ENCODE measurements at regions not wholly inside any gene's neighbourhood (a gene's known extent, or its start where the extent isn't known, plus 50 kb on each side); places are given as distances from the start of the nearest gene placed in this dataset.
A peak's percentile ranks its signal among the peaks of the same experiment; 100 is the strongest.

DNA sequence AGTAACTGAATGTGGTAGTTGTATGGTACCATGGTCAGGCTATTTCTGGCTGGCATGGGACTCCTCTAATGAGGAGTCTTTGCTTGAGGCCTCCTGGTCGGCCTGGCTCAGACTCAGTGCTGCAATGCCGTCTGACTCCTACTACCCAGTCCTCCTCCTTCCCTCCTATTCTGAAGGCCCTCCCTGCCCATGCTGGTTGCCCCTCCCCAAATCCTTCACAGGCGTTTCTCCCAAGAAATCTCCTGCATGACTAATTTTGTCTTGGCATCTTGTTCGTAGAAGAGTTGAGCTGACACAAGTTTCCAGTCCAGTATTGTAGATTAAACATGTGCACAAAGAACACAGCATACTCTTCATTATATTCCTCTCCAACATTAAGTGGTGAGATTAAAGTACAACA is 115.5 kb downstream of the NFKBIZ start:
- 71 to 90% methylated on average over 4 of the region's 4 CpGs for WGBS, 2 donors
- H3K4me1 ChIP-seq (ENCODE audit: control insufficient read depth in 5 of 5, insufficient read depth in 5 of 5, low read length in 5 of 5) = no peaks in the 10 kb centered on the region
- TF ChIP-seq, protein P1, sequence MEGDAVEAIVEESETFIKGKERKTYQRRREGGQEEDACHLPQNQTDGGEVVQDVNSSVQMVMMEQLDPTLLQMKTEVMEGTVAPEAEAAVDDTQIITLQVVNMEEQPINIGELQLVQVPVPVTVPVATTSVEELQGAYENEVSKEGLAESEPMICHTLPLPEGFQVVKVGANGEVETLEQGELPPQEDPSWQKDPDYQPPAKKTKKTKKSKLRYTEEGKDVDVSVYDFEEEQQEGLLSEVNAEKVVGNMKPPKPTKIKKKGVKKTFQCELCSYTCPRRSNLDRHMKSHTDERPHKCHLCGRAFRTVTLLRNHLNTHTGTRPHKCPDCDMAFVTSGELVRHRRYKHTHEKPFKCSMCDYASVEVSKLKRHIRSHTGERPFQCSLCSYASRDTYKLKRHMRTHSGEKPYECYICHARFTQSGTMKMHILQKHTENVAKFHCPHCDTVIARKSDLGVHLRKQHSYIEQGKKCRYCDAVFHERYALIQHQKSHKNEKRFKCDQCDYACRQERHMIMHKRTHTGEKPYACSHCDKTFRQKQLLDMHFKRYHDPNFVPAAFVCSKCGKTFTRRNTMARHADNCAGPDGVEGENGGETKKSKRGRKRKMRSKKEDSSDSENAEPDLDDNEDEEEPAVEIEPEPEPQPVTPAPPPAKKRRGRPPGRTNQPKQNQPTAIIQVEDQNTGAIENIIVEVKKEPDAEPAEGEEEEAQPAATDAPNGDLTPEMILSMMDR (IDR thresholded peaks at IDR 0.05; ENCODE audit: control extremely low read depth, extremely low read depth) = no peak
- ATAC-seq (ENCODE audit: insufficient read depth, low FRiP score) = no peak
- H3K36me3 ChIP-seq (ENCODE audit: control insufficient read depth in 4 of 4, insufficient read depth in 4 of 4, low read length in 4 of 4) = no peaks in the 10 kb centered on the region
- H3K27ac ChIP-seq (ENCODE audit: low read depth in 1 of 2, low read length in 1 of 2) = no peak overlapping the region
- no peaks in the 10 kb centered on the region for H3K9me3 ChIP-seq (ENCODE audit: control insufficient read depth in 4 of 4, insufficient read depth in 3 of 4, low read length in 3 of 4)
- no peak overlapping the region for H3K9ac ChIP-seq (ENCODE audit: insufficient read depth in 1 of 2, low read length in 2 of 2)
- no peaks in the 10 kb centered on the region for H3K27me3 ChIP-seq (ENCODE audit: control insufficient read depth in 3 of 3, insufficient read depth in 3 of 3, low read length in 2 of 3)
- H3K4me3 ChIP-seq = no peak overlapping the region
- DNase-seq = peak; percentile 21 to 49 (median 32)

DNA sequence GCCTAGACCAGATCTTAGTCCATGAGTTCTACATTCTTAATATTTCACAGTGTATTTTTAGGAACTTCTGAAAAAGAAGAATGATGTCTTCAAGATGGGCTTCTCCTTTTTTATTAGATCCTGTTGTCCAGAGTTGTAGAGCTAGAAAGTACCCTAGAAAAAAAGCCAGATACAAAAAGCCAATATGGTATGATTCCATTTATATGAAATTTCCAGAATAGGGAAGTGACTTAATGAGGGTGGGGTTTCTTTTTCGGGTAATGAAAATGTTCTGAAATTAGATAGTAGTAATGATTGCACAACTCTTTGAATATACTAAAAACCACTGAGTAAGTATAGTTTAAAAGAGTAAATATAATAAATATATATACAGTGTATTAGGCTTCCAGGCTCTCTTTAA is 116.9 kb downstream of the NFKBIZ start:
- H3K27ac ChIP-seq (ENCODE audit: low read depth in 1 of 2, low read length in 1 of 2) = no peak overlapping the region
- no peaks in the 10 kb centered on the region for H3K4me1 ChIP-seq (ENCODE audit: control insufficient read depth in 5 of 5, insufficient read depth in 5 of 5, low read length in 5 of 5)
- DNase-seq (no peak), ATAC-seq (ENCODE audit: insufficient read depth, low FRiP score) (no peak)
- no peaks in the 10 kb centered on the region for H3K27me3 ChIP-seq (ENCODE audit: control insufficient read depth in 3 of 3, insufficient read depth in 3 of 3, low read length in 2 of 3)
- TF ChIP-seq, protein P1 (IDR thresholded peaks at IDR 0.05; ENCODE audit: control extremely low read depth, extremely low read depth) = no peak
- WGBS, 2 donors = 23 to 33% methylated on average over 1 of the region's 1 CpG
- no peak overlapping the region for H3K4me3 ChIP-seq
- peaks cover 0 to 2% (median 0%) of the 10 kb centered on the region in 4 donors for H3K9me3 ChIP-seq (ENCODE audit: control insufficient read depth in 4 of 4, insufficient read depth in 3 of 4, low read length in 3 of 4)
- H3K36me3 ChIP-seq (ENCODE audit: control insufficient read depth in 4 of 4, insufficient read depth in 4 of 4, low read length in 4 of 4) = no peaks in the 10 kb centered on the region
- no peak overlapping the region for H3K9ac ChIP-seq (ENCODE audit: insufficient read depth in 1 of 2, low read length in 2 of 2)

DNA sequence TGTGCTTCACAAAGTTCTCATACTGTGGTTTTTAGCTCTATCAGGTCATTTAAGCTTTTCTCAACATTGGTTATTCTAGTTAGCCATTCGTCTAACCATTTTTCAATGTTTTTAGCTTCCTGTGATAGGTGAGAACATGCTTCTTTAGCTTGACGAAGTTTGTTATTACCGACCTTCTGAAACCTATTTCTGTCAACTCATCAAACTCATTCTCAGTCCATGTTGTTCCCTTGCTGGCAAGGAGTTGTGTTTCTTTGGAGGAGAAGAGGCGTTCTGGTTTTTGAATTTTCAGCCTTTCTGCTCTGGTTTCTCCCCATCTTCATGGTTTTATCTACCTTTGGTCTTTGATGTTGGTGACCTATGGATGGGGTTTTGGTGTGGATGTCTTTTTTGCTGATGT is 120.9 kb downstream of the NFKBIZ start:
- no peak for DNase-seq
- H3K4me1 ChIP-seq (ENCODE audit: control insufficient read depth in 5 of 5, insufficient read depth in 5 of 5, low read length in 5 of 5) = no peaks in the 10 kb centered on the region
- no peaks in the 10 kb centered on the region for H3K36me3 ChIP-seq (ENCODE audit: control insufficient read depth in 4 of 4, insufficient read depth in 4 of 4, low read length in 4 of 4)
- peaks cover 0 to 2% (median 0%) of the 10 kb centered on the region in 4 donors for H3K9me3 ChIP-seq (ENCODE audit: control insufficient read depth in 4 of 4, insufficient read depth in 3 of 4, low read length in 3 of 4)
- no peak overlapping the region for H3K4me3 ChIP-seq
- H3K27ac ChIP-seq (ENCODE audit: low read depth in 1 of 2, low read length in 1 of 2) = no peak overlapping the region
- H3K27me3 ChIP-seq (ENCODE audit: control insufficient read depth in 3 of 3, insufficient read depth in 3 of 3, low read length in 2 of 3) = no peaks in the 10 kb centered on the region
- no peak for ATAC-seq (ENCODE audit: insufficient read depth, low FRiP score)
- no peak overlapping the region for H3K9ac ChIP-seq (ENCODE audit: insufficient read depth in 1 of 2, low read length in 2 of 2)
- TF ChIP-seq, protein P1 (IDR thresholded peaks at IDR 0.05; ENCODE audit: control extremely low read depth, extremely low read depth) = no peak
- WGBS, 2 donors = 93 to 98% methylated on average over 4 of the region's 4 CpGs

DNA sequence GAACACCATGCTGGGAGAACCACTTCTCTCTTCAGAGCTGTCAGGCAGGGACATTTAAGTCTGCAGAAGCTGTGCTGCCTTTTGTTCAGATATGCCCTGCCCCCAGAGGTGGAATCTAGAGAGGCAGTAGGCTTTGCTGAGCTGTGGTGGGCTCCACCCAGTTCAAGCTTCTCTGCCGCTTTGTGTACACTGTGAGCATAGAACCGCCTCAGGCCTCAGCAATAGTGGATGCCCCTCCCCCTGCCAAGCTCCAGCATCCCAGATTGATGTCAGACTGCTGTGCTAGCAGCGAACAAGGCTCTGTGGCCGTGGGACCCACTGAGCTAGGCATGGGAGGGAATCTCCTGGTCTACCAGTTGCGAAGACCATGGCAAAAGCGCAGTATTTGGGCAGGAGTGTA is 121.6 kb downstream of the NFKBIZ start:
- ATAC-seq (ENCODE audit: insufficient read depth, low FRiP score) = no peak

More for the DNA sequence above, 121.6 kb downstream of the NFKBIZ start:
- Histone ChIP-seq H3K27me3 (ENCODE audit: control insufficient read depth in 3 of 3, insufficient read depth in 3 of 3, low read length in 2 of 3) (no peaks in the 10 kb centered on the region), H3K4me3 (no peak overlapping the region), H3K36me3 (ENCODE audit: control insufficient read depth in 4 of 4, insufficient read depth in 4 of 4, low read length in 4 of 4) (no peaks in the 10 kb centered on the region), H3K9me3 (ENCODE audit: control insufficient read depth in 4 of 4, insufficient read depth in 3 of 4, low read length in 3 of 4) (peaks cover 0 to 2% (median 0%) of the 10 kb centered on the region in 4 donors), H3K9ac (ENCODE audit: insufficient read depth in 1 of 2, low read length in 2 of 2) (no peak overlapping the region), H3K4me1 (ENCODE audit: control insufficient read depth in 5 of 5, insufficient read depth in 5 of 5, low read length in 5 of 5) (peaks cover 0 to 3% (median 0%) of the 10 kb centered on the region in 5 donors), H3K27ac (ENCODE audit: low read depth in 1 of 2, low read length in 1 of 2) (no peak overlapping the region)
- 94 to 98% methylated on average over 6 of the region's 6 CpGs for WGBS, 2 donors
- no peak for DNase-seq
- TF ChIP-seq, protein P1 (IDR thresholded peaks at IDR 0.05; ENCODE audit: control extremely low read depth, extremely low read depth) = no peak

Measured in lung (tissue), 11 donors.